Stimulated activated naive CD8-positive, alpha-beta T cell treated with anti-CD3 and anti-CD28 coated beads, Interleukin-15, amount 100 ng/mL, for 72 hours (primary cell): ENCODE measurements at regions not wholly inside any gene's neighbourhood (a gene's known extent, or its start where the extent isn't known, plus 50 kb on each side); places are given as distances from the start of the nearest gene placed in this dataset.
"Not testable (repeated sequence)": the region's sequence is repeated elsewhere in the genome, so short reads cannot be mapped to it uniquely, and the experiment has no call there.

Experiments used
- ATAC-seq: fragments of 150-1000 bp; cut with Tn5 transposase; 2 replicates; pipeline ENCODE4 v1.10.0; 2021; ENCODE audit warnings: mild to moderate bottlenecking, moderate library complexity
- DNase-seq, 2 donors: peaks; one replicate each; pipeline ENCODE4 v3.0.0; 2021 to 2022
- H3K27ac Mint-ChIP-seq, 2 donors: one replicate each; pipeline ENCODE4 v1.8.0; 2022; ENCODE audit warnings: mild to moderate bottlenecking in 2 of 2, mixed read lengths in 2 of 2, moderate library complexity in 2 of 2
- H3K27me3 Mint-ChIP-seq: one replicate; pipeline ENCODE4 v1.8.0; 2022; ENCODE audit warnings: mixed read lengths
- H3K4me1 Mint-ChIP-seq: one replicate; pipeline ENCODE4 v1.8.0; 2022; ENCODE audit warnings: mild to moderate bottlenecking, mixed read lengths
- H3K4me3 Mint-ChIP-seq, 2 donors: one replicate each; pipeline ENCODE4 v1.8.0; 2022; ENCODE audit warnings: mild to moderate bottlenecking in 2 of 2, mixed read lengths in 2 of 2, moderate library complexity in 1 of 2
- H3K9me3 Mint-ChIP-seq, 2 donors: one replicate each; pipeline ENCODE4 v1.8.0; 2022; ENCODE audit warnings: mixed read lengths in 2 of 2

DNA sequence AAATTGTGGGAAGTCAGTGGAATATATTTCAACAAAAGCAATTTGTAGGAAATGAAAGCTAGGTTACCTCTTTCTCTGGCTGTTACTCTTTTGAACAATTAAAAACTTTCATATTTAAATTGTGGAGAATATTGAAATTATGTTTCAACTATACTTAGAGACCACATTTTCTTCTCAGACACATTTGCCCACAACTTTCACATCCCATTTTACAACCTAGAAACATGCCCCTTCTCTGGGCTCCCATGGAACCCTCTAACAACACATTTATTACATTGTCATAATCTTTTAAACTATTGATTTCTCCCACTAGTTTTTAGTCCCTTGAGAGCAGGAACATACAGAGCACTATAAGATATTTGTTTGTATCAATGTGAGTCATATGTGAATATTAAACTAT is 211.7 kb upstream of the TTC14 start:
- H3K27me3 Mint-ChIP-seq = no peaks in the 10 kb centered on the region
- H3K4me1 Mint-ChIP-seq = no peaks in the 10 kb centered on the region
- H3K27ac Mint-ChIP-seq = no peak overlapping the region
- ATAC-seq = no peak
- no peak for DNase-seq
- H3K9me3 Mint-ChIP-seq = no peaks in the 10 kb centered on the region
- H3K4me3 Mint-ChIP-seq = no peak overlapping the region

DNA sequence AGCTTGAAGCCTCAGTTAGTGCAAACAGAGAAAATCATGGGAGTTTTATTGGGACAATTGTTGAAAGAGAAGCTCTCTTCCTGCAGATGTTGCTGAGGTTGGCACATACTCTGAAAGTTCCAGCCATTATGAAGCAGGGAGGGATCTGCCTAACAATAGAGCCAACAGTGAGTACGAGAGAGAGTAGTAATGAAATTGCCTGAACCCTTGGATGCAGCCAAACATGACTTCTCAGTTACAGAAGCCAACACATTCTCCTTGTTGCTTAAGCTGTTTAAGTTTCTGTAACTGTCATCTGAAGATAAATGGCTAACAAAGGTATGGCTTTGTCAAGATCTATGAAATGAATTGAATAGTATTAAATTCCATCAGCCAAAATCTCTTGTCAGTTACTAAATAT is 211.0 kb upstream of the TTC14 start:
- H3K4me3 Mint-ChIP-seq = no peak overlapping the region
- ATAC-seq = no peak
- no peaks in the 10 kb centered on the region for H3K27me3 Mint-ChIP-seq
- H3K4me1 Mint-ChIP-seq = no peaks in the 10 kb centered on the region
- no peak overlapping the region for H3K27ac Mint-ChIP-seq
- H3K9me3 Mint-ChIP-seq = peaks cover 0 to 2% of the 10 kb centered on the region in 2 donors
- no peak for DNase-seq

GRCh38 chr3:180401226-180401625 is 200.7 kb upstream of the TTC14 start:
- DNase-seq = no peak
- H3K4me3 Mint-ChIP-seq = no peak overlapping the region
- H3K9me3 Mint-ChIP-seq = peaks cover 0 to 5% of the 10 kb centered on the region in 2 donors
- no peak overlapping the region for H3K27ac Mint-ChIP-seq
- no peaks in the 10 kb centered on the region for H3K4me1 Mint-ChIP-seq
- H3K27me3 Mint-ChIP-seq = peaks cover 7% of the 10 kb centered on the region
- ATAC-seq = no peak

GRCh38 chr3:180402471-180403073 is 199.4 kb upstream of the TTC14 start:
- no peak for DNase-seq
- H3K9me3 Mint-ChIP-seq = peaks cover 0 to 5% of the 10 kb centered on the region in 2 donors
- H3K4me1 Mint-ChIP-seq = no peaks in the 10 kb centered on the region
- H3K27ac Mint-ChIP-seq = no peak overlapping the region
- peaks cover 7% of the 10 kb centered on the region for H3K27me3 Mint-ChIP-seq
- no peak overlapping the region for H3K4me3 Mint-ChIP-seq
- no peak for ATAC-seq

DNA sequence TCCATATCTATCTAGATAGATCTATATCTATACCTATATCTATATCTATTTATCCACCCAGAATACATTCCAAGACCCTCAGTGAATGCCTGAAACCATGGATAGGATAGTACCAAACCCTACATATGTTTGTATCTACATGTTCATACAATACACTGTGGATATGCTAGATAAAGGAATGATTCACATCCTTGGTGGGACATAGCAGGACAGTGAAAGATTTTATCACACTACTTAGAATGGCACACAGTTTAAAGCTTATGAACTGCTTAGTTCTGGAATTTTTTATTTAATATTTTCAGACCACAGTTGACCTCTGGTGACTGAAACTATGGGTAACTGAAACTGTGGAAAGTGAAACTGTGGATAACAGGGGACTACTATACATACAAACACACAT is 198.8 kb upstream of the TTC14 start:
- Mint-ChIP-seq H3K4me1 (no peaks in the 10 kb centered on the region), H3K9me3 (peaks cover 0 to 5% of the 10 kb centered on the region in 2 donors), H3K27ac (no peak overlapping the region), H3K27me3 (peaks cover 7% of the 10 kb centered on the region), H3K4me3 (no peak overlapping the region)
- DNase-seq = no peak
- ATAC-seq = no peak

GRCh38 chr3:180408654-180409053 is 193.3 kb upstream of the TTC14 start:
- no peak for DNase-seq
- Mint-ChIP-seq H3K9me3 (peaks cover 5 to 9% of the 10 kb centered on the region in 2 donors), H3K27me3 (peaks cover 7% of the 10 kb centered on the region), H3K4me3 (no peak overlapping the region), H3K27ac (no peak overlapping the region), H3K4me1 (no peaks in the 10 kb centered on the region)
- no peak for ATAC-seq

DNA sequence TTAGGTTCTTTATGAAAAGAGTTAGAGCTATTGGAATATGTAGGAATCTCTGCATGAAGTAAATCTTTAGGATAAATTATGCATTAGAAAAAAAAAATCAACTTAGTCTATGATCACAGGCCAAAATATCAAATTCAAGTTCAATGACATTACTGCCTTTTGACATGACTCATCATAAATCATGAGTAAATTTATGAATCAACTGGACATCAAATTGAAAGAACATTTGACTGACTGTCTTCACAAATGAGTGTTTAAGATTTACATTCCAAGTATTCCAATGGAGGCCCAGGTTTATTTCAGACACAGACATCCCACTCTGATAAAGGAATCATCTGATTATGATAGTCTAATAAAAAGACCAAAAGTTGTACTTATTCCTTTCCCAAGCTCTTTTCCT is 192.8 kb upstream of the TTC14 start:
- no peak overlapping the region for H3K27ac Mint-ChIP-seq
- H3K27me3 Mint-ChIP-seq = peaks cover 7% of the 10 kb centered on the region
- no peak for ATAC-seq
- H3K4me1 Mint-ChIP-seq = no peaks in the 10 kb centered on the region
- H3K4me3 Mint-ChIP-seq = no peak overlapping the region
- H3K9me3 Mint-ChIP-seq = peaks cover 5 to 11% of the 10 kb centered on the region in 2 donors
- DNase-seq = no peak

- peaks cover 5 to 11% of the 10 kb centered on the region in 2 donors for H3K9me3 Mint-ChIP-seq
- no peaks in the 10 kb centered on the region for H3K4me1 Mint-ChIP-seq
Observed at GRCh38 chr3:180409883-180410282, 192.1 kb upstream of the TTC14 start.

GRCh38 chr3:180414157-180414556 is 187.8 kb upstream of the TTC14 start:
- H3K4me3 Mint-ChIP-seq = no peak overlapping the region
- no peaks in the 10 kb centered on the region for H3K4me1 Mint-ChIP-seq
- no peaks in the 10 kb centered on the region for H3K27me3 Mint-ChIP-seq
- DNase-seq (no peak), ATAC-seq (no peak)
- H3K9me3 Mint-ChIP-seq = peaks cover 7 to 20% of the 10 kb centered on the region in 2 donors
- H3K27ac Mint-ChIP-seq = no peak overlapping the region

More at GRCh38 chr3:180409883-180410282, 192.1 kb upstream of the TTC14 start:
- H3K27me3 Mint-ChIP-seq = peaks cover 2% of the 10 kb centered on the region
- no peak overlapping the region for H3K27ac Mint-ChIP-seq
- ATAC-seq = no peak
- no peak overlapping the region for H3K4me3 Mint-ChIP-seq
- DNase-seq = no peak

- H3K9me3 Mint-ChIP-seq = peaks cover 7 to 20% of the 10 kb centered on the region in 2 donors
- DNase-seq (no peak), ATAC-seq (no peak)
- no peaks in the 10 kb centered on the region for H3K27me3 Mint-ChIP-seq
- H3K4me3 Mint-ChIP-seq = no peak overlapping the region
- no peaks in the 10 kb centered on the region for H3K4me1 Mint-ChIP-seq
- H3K27ac Mint-ChIP-seq = no peak overlapping the region
Observed at GRCh38 chr3:180416111-180416594, 185.8 kb upstream of the TTC14 start.

GRCh38 chr3:180417241-180417640 is 184.7 kb upstream of the TTC14 start:
- peaks cover 7 to 17% of the 10 kb centered on the region in 2 donors for H3K9me3 Mint-ChIP-seq

DNA sequence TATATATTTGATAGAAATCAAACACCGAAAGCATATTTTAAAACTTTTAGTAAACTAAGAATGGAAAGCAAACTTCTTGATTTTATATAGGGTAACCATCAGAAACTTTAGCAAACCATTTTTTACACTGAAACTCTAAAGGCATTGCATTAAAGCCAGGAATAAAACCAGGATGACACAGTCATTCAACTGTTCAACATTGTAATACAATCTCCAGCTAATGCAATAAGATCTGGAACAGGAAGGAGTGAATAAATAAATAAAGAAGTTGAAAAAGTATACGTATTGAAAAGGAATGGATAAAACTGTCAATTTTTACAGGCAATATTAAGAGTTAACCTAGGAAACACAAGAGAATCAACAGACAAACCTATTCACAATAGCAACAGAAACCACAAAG is 181.9 kb upstream of the TTC14 start:
- no peak overlapping the region for H3K27ac Mint-ChIP-seq
- no peak overlapping the region for H3K4me3 Mint-ChIP-seq
- H3K4me1 Mint-ChIP-seq = no peaks in the 10 kb centered on the region
- DNase-seq (no peak), ATAC-seq (no peak)
- peaks cover 7 to 16% of the 10 kb centered on the region in 2 donors for H3K9me3 Mint-ChIP-seq
- H3K27me3 Mint-ChIP-seq = no peaks in the 10 kb centered on the region

More at GRCh38 chr3:180417241-180417640, 184.7 kb upstream of the TTC14 start:
- no peak overlapping the region for H3K27ac Mint-ChIP-seq
- ATAC-seq (no peak), DNase-seq (no peak)
- no peaks in the 10 kb centered on the region for H3K4me1 Mint-ChIP-seq
- no peak overlapping the region for H3K4me3 Mint-ChIP-seq
- no peaks in the 10 kb centered on the region for H3K27me3 Mint-ChIP-seq

DNA sequence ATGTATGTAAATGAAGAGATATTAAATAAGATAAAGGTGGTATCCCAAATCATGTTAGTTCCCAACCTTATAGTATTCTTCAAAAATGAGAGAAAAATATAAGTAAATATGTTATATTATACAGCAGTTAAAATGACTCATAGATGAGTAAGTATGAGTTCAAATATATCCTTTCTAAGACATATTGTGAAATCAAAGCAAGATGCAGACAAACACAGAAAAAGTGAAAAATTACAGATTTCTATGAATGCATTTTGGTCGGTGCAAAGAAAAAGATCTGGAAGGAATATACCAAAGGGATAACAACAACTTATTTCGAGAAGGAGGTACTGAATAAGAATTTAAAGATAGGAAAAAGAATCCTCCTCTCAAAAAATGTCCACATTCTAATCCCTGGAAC is 181.2 kb upstream of the TTC14 start:
- H3K9me3 Mint-ChIP-seq = peaks cover 7 to 16% of the 10 kb centered on the region in 2 donors
- DNase-seq = no peak
- no peaks in the 10 kb centered on the region for H3K27me3 Mint-ChIP-seq

GRCh38 chr3:180421221-180421620 is 180.7 kb upstream of the TTC14 start:
- Mint-ChIP-seq H3K27me3 (no peaks in the 10 kb centered on the region), H3K4me1 (no peaks in the 10 kb centered on the region), H3K27ac (no peak overlapping the region), H3K9me3 (peaks cover 7 to 16% of the 10 kb centered on the region in 2 donors), H3K4me3 (no peak overlapping the region)
- DNase-seq = no peak
- no peak for ATAC-seq

More for the DNA sequence above, 181.2 kb upstream of the TTC14 start:
- no peak overlapping the region for H3K4me3 Mint-ChIP-seq
- no peak overlapping the region for H3K27ac Mint-ChIP-seq
- H3K4me1 Mint-ChIP-seq = no peaks in the 10 kb centered on the region
- no peak for ATAC-seq

- no peak for DNase-seq
- Mint-ChIP-seq H3K27me3 (no peaks in the 10 kb centered on the region), H3K4me1 (no peaks in the 10 kb centered on the region), H3K9me3 (peaks cover 7 to 16% of the 10 kb centered on the region in 2 donors), H3K27ac (no peak overlapping the region), H3K4me3 (no peak overlapping the region)
- no peak for ATAC-seq
Observed at GRCh38 chr3:180421721-180422120, 180.2 kb upstream of the TTC14 start.

- not testable (repeated sequence) for H3K27ac Mint-ChIP-seq, H3K4me1 Mint-ChIP-seq, H3K9me3 Mint-ChIP-seq, H3K4me3 Mint-ChIP-seq, H3K27me3 Mint-ChIP-seq, DNase-seq, ATAC-seq
Observed at GRCh38 chr3:180424305-180424704, 177.7 kb upstream of the TTC14 start.

- peaks cover 22 to 24% of the 10 kb centered on the region in 2 donors for H3K9me3 Mint-ChIP-seq
- no peaks in the 10 kb centered on the region for H3K27me3 Mint-ChIP-seq
- DNase-seq (no peak), ATAC-seq (no peak)
- no peaks in the 10 kb centered on the region for H3K4me1 Mint-ChIP-seq
- H3K27ac Mint-ChIP-seq = no peak overlapping the region
- no peak overlapping the region for H3K4me3 Mint-ChIP-seq
Observed at GRCh38 chr3:180430896-180431295, 171.1 kb upstream of the TTC14 start.
